ENCODE measurements at regions not wholly inside any gene's neighbourhood (a gene's known extent, or its start where the extent isn't known, plus 50 kb on each side); places are given as distances from the start of the nearest gene placed in this dataset.

DNA sequence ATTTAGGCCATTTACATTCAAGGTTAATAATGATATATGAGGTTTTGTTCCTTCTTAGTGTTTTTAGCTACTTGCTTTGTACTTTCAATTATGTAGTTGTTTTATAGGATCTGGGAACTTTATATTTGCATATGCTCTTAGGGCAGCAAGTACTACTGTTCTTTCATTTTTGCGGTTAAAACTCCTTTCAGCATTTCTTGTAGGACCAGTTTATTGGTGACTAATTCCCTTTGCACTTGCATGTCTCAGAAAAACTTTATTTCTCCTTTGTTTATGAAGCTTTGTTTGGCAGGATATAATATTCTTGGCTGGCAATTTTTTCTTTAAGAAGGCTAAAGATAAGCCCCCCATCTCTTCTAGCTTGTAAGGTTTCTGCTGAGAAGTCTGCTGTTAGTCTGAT lies 131.3 kb upstream of the CDH8 start:
- Histone ChIP-seq H3K4me1 (ENCODE audit: control insufficient read depth, extremely low read depth, insufficient read depth, low read length) (no peaks in the 10 kb centered on the region), H3K9me1 (ENCODE audit: control insufficient read depth, extremely low read depth, insufficient read depth, low read length) (no peaks in the 10 kb centered on the region), H3K27ac (ENCODE audit: control insufficient read depth, insufficient read depth, low read length) (no peak overlapping the region), H3K4me3 (ENCODE audit: control insufficient read depth in 2 of 3, extremely low read depth in 1 of 3, insufficient read depth in 2 of 3, low read depth in 1 of 3, low read length in 3 of 3) (no peak overlapping the region), H3K9me3 (ENCODE audit: control insufficient read depth, low read depth, low read length) (no peaks in the 10 kb centered on the region), H2AFZ (ENCODE audit: control insufficient read depth, low read length) (no peak overlapping the region), H3K27me3 (ENCODE audit: control insufficient read depth, extremely low read depth, insufficient read depth, low read length) (no peaks in the 10 kb centered on the region), H4K20me1 (ENCODE audit: control insufficient read depth, extremely low read depth, insufficient read depth, low read length) (no peaks in the 10 kb centered on the region), H3K36me3 (ENCODE audit: control insufficient read depth in 2 of 2, extremely low read depth in 1 of 2, insufficient read depth in 2 of 2, low read length in 2 of 2) (no peaks in the 10 kb centered on the region), H3K4me2 (ENCODE audit: control insufficient read depth, extremely low read depth, insufficient read depth, low read depth, low read length) (no peak overlapping the region), H3K9ac (ENCODE audit: control insufficient read depth, extremely low read depth, insufficient read depth, low read length) (no peak overlapping the region), H3K79me2 (ENCODE audit: control insufficient read depth, insufficient read depth, low read length) (no peaks in the 10 kb centered on the region)
- no peak for FAIRE-seq
- DNase-seq (ENCODE audit: low read depth, low spot score) = no peak
- no peak for TF ChIP-seq EZH2 (IDR thresholded peaks at IDR 0.05; ENCODE audit: low read length)
- TF ChIP-seq, protein P1, sequence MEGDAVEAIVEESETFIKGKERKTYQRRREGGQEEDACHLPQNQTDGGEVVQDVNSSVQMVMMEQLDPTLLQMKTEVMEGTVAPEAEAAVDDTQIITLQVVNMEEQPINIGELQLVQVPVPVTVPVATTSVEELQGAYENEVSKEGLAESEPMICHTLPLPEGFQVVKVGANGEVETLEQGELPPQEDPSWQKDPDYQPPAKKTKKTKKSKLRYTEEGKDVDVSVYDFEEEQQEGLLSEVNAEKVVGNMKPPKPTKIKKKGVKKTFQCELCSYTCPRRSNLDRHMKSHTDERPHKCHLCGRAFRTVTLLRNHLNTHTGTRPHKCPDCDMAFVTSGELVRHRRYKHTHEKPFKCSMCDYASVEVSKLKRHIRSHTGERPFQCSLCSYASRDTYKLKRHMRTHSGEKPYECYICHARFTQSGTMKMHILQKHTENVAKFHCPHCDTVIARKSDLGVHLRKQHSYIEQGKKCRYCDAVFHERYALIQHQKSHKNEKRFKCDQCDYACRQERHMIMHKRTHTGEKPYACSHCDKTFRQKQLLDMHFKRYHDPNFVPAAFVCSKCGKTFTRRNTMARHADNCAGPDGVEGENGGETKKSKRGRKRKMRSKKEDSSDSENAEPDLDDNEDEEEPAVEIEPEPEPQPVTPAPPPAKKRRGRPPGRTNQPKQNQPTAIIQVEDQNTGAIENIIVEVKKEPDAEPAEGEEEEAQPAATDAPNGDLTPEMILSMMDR (optimal IDR thresholded peaks at IDR 0.05 in 1 of 3, IDR thresholded peaks at IDR 0.05 in 1 of 3, conservative IDR thresholded peaks at IDR 0.05 in 1 of 3; ENCODE audit: extremely low read depth in 1 of 3, insufficient read depth in 2 of 3, low read length in 3 of 3) = no peak
- dilution Hi-C loops (cut with MboI; ENCODE audit: extremely low pct_ligation_motif_present, low sequenced_read_pairs) = no loop called here

DNA sequence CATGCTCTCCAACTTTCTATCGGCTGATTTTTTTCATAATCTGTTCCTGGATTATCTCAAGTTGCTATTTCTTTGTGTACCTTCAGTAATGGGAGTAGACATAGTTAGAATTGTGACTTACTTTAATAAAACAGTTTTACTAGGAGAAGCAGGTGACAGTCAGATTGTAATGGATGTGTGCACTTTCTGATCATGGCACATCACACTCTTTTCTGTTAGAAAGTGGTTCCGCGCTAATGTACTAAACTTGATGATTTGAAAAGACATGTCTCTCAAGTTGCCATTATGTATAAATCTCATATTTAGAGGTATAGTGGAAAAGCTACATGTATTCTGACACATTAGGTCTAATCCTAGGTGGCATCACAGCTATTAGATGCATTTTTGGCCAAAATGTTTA lies 121.3 kb upstream of the CDH8 start:
- dilution Hi-C loops (cut with MboI; ENCODE audit: extremely low pct_ligation_motif_present, low sequenced_read_pairs) = no loop called here
- Histone ChIP-seq H3K27ac (ENCODE audit: control insufficient read depth, insufficient read depth, low read length) (no peak overlapping the region), H2AFZ (ENCODE audit: control insufficient read depth, low read length) (no peak overlapping the region), H3K4me3 (ENCODE audit: control insufficient read depth in 2 of 3, extremely low read depth in 1 of 3, insufficient read depth in 2 of 3, low read depth in 1 of 3, low read length in 3 of 3) (no peak overlapping the region), H3K79me2 (ENCODE audit: control insufficient read depth, insufficient read depth, low read length) (no peaks in the 10 kb centered on the region), H3K9me1 (ENCODE audit: control insufficient read depth, extremely low read depth, insufficient read depth, low read length) (no peaks in the 10 kb centered on the region), H3K27me3 (ENCODE audit: control insufficient read depth, extremely low read depth, insufficient read depth, low read length) (no peaks in the 10 kb centered on the region), H4K20me1 (ENCODE audit: control insufficient read depth, extremely low read depth, insufficient read depth, low read length) (no peaks in the 10 kb centered on the region), H3K9ac (ENCODE audit: control insufficient read depth, extremely low read depth, insufficient read depth, low read length) (no peak overlapping the region), H3K4me2 (ENCODE audit: control insufficient read depth, extremely low read depth, insufficient read depth, low read depth, low read length) (no peak overlapping the region), H3K36me3 (ENCODE audit: control insufficient read depth in 2 of 2, extremely low read depth in 1 of 2, insufficient read depth in 2 of 2, low read length in 2 of 2) (no peaks in the 10 kb centered on the region), H3K9me3 (ENCODE audit: control insufficient read depth, low read depth, low read length) (no peaks in the 10 kb centered on the region), H3K4me1 (ENCODE audit: control insufficient read depth, extremely low read depth, insufficient read depth, low read length) (no peaks in the 10 kb centered on the region)
- no peak for FAIRE-seq
- no peak for DNase-seq (ENCODE audit: low read depth, low spot score)
- TF ChIP-seq, protein P1 (optimal IDR thresholded peaks at IDR 0.05 in 1 of 3, IDR thresholded peaks at IDR 0.05 in 1 of 3, conservative IDR thresholded peaks at IDR 0.05 in 1 of 3; ENCODE audit: extremely low read depth in 1 of 3, insufficient read depth in 2 of 3, low read length in 3 of 3) = no peak
- no peak for TF ChIP-seq EZH2 (IDR thresholded peaks at IDR 0.05; ENCODE audit: low read length)

Data from keratinocyte (primary cell).